Limb (tissue), 2 donors: ENCODE measurements at regions not wholly inside any gene's neighbourhood (a gene's known extent, or its start where the extent isn't known, plus 50 kb on each side); places are given as distances from the start of the nearest gene placed in this dataset.
"Not testable (repeated sequence)": the region's sequence is repeated elsewhere in the genome, so short reads cannot be mapped to it uniquely, and the experiment has no call there.

Source experiments
- DNase-seq, 2 donors: peaks; one replicate each; pipeline ENCODE4 v3.0.0-alpha.2; 2016; ENCODE audit errors: extremely low spot score in 2 of 2

GRCh38 chrX:25143596-25143995, 127.8 kb upstream of the ARX start:
- DNase-seq: no peak

- no peak for DNase-seq
Measured at GRCh38 chrX:25141684-25142083, 125.9 kb upstream of the ARX start.

GRCh38 chrX:25131055-25131454, 115.3 kb upstream of the ARX start:
- no peak for DNase-seq

GRCh38 chrX:25130619-25131018, 114.9 kb upstream of the ARX start:
- DNase-seq: no peak

- DNase-seq: no peak
Measured at GRCh38 chrX:25125483-25125882, 109.7 kb upstream of the ARX start.

- no peak for DNase-seq
Measured at GRCh38 chrX:25124391-25124790, 108.6 kb upstream of the ARX start.

- no peak for DNase-seq
Measured at GRCh38 chrX:25112156-25112555, 96.4 kb upstream of the ARX start.

- no peak for DNase-seq
Measured at GRCh38 chrX:25108481-25108880, 92.7 kb upstream of the ARX start.

GRCh38 chrX:25105221-25105620, 89.5 kb upstream of the ARX start:
- no peak for DNase-seq

- no peak for DNase-seq
Measured at GRCh38 chrX:25096522-25097045, 80.8 kb upstream of the ARX start.

- not testable (repeated sequence) for DNase-seq
Measured at GRCh38 chrX:25091152-25091551, 75.4 kb upstream of the ARX start.

- no peak for DNase-seq
Measured at GRCh38 chrX:25084446-25084845, 68.7 kb upstream of the ARX start.

GRCh38 chrX:25083661-25084060, 67.9 kb upstream of the ARX start:
- no peak for DNase-seq

- no peak for DNase-seq
Measured at GRCh38 chrX:25079020-25079419, 63.3 kb upstream of the ARX start.

GRCh38 chrX:25076941-25077500, 61.3 kb upstream of the ARX start:
- DNase-seq: no peak

GRCh38 chrX:25072247-25072646, 56.5 kb upstream of the ARX start:
- DNase-seq: no peak

- no peak for DNase-seq
Measured at GRCh38 chrX:25070038-25070437, 54.3 kb upstream of the ARX start.

GRCh38 chrX:25069209-25069608, 53.4 kb upstream of the ARX start:
- no peak for DNase-seq

GRCh38 chrX:25068340-25068739, 52.6 kb upstream of the ARX start:
- DNase-seq: no peak

- no peak for DNase-seq
Measured at GRCh38 chrX:25067271-25068172, 51.8 kb upstream of the ARX start.

- no peak for DNase-seq
Measured at GRCh38 chrX:25066131-25066530, 50.4 kb upstream of the ARX start.
